ENCODE measurements at regions not wholly inside any gene's neighbourhood (a gene's known extent, or its start where the extent isn't known, plus 50 kb on each side); places are given as distances from the start of the nearest gene placed in this dataset.

- no peak for DNase-seq
- Mint-ChIP-seq H3K36me3 (ENCODE audit: low read depth) (peaks cover 6% of the 10 kb centered on the region), H3K27ac (no peak overlapping the region), H3K27me3 (ENCODE audit: low read depth, poor library complexity) (peaks cover 2% of the 10 kb centered on the region), H3K9me3 (peaks cover 50% of the 10 kb centered on the region), H3K4me1 (no peaks in the 10 kb centered on the region), H3K4me3 (no peak overlapping the region)
- TF ChIP-seq CTCF (IDR thresholded peaks at IDR 0.05) = no peak
Measured at GRCh38 chr1:239943761-239944160, 147.9 kb upstream of the FMN2 start.

GRCh38 chr1:239944666-239945065, 147.0 kb upstream of the FMN2 start:
- Mint-ChIP-seq H3K36me3 (ENCODE audit: low read depth) (peaks cover 6% of the 10 kb centered on the region), H3K4me1 (no peaks in the 10 kb centered on the region), H3K9me3 (peaks cover 50% of the 10 kb centered on the region), H3K4me3 (no peak overlapping the region), H3K27ac (no peak overlapping the region), H3K27me3 (ENCODE audit: low read depth, poor library complexity) (peaks cover 2% of the 10 kb centered on the region)
- DNase-seq = no peak
- no peak for TF ChIP-seq CTCF (IDR thresholded peaks at IDR 0.05)

- H3K27me3 Mint-ChIP-seq (ENCODE audit: low read depth, poor library complexity) = peaks cover 2% of the 10 kb centered on the region
- peaks cover 30% of the 10 kb centered on the region for H3K9me3 Mint-ChIP-seq
- no peak for TF ChIP-seq CTCF (IDR thresholded peaks at IDR 0.05)
- H3K36me3 Mint-ChIP-seq (ENCODE audit: low read depth) = peaks cover 6% of the 10 kb centered on the region
- H3K27ac Mint-ChIP-seq = no peak overlapping the region
- DNase-seq = no peak
- H3K4me3 Mint-ChIP-seq = no peak overlapping the region
- peaks cover 10% of the 10 kb centered on the region for H3K4me1 Mint-ChIP-seq
Measured at GRCh38 chr1:239947801-239948200, 143.9 kb upstream of the FMN2 start.

GRCh38 chr1:239951511-239952140, 140.1 kb upstream of the FMN2 start:
- no peak overlapping the region for H3K4me3 Mint-ChIP-seq
- TF ChIP-seq CTCF (IDR thresholded peaks at IDR 0.05) = peak; percentile 90
- no peaks in the 10 kb centered on the region for H3K27me3 Mint-ChIP-seq (ENCODE audit: low read depth, poor library complexity)
- no peak overlapping the region for H3K27ac Mint-ChIP-seq
- H3K36me3 Mint-ChIP-seq (ENCODE audit: low read depth) = no peaks in the 10 kb centered on the region
- peak; percentile 80 for DNase-seq
- no peaks in the 10 kb centered on the region for H3K9me3 Mint-ChIP-seq
- H3K4me1 Mint-ChIP-seq = peaks cover 44% of the 10 kb centered on the region

- peak; percentile 56 for DNase-seq
- H3K27me3 Mint-ChIP-seq (ENCODE audit: low read depth, poor library complexity) = no peaks in the 10 kb centered on the region
- peaks cover 54% of the 10 kb centered on the region for H3K4me1 Mint-ChIP-seq
- H3K4me3 Mint-ChIP-seq = no peak overlapping the region
- peak; percentile 50 for TF ChIP-seq CTCF (IDR thresholded peaks at IDR 0.05)
- H3K27ac Mint-ChIP-seq = no peak overlapping the region
- no peaks in the 10 kb centered on the region for H3K36me3 Mint-ChIP-seq (ENCODE audit: low read depth)
- no peaks in the 10 kb centered on the region for H3K9me3 Mint-ChIP-seq
Measured at GRCh38 chr1:239952348-239953308, 139.1 kb upstream of the FMN2 start.

Measured in nephron progenitor cell (in vitro differentiated cells).